Mucosa of stomach (tissue), 1 donor: ENCODE measurements at regions not wholly inside any gene's neighbourhood (a gene's known extent, or its start where the extent isn't known, plus 50 kb on each side); places are given as distances from the start of the nearest gene placed in this dataset.
"Not testable (repeated sequence)": the region's sequence is repeated elsewhere in the genome, so short reads cannot be mapped to it uniquely, and the experiment has no call there.

Experiments
- H3K27me3 ChIP-seq: one replicate; pipeline ENCODE4 v1.7.0; 2013; ENCODE audit warnings: mild to moderate bottlenecking, low read length; ENCODE audit not compliant: control insufficient read depth, insufficient read depth
- H3K36me3 ChIP-seq: one replicate; pipeline ENCODE4 v1.7.0; 2013; ENCODE audit warnings: low read length; ENCODE audit not compliant: control insufficient read depth, insufficient read depth
- H3K4me1 ChIP-seq: one replicate; pipeline ENCODE4 v1.7.0; 2013; ENCODE audit warnings: mild to moderate bottlenecking, low read length; ENCODE audit not compliant: control insufficient read depth, insufficient read depth
- H3K4me3 ChIP-seq: one replicate; pipeline ENCODE4 v1.7.0; 2013; ENCODE audit warnings: low read length
- H3K9ac ChIP-seq: one replicate; pipeline ENCODE4 v1.7.0; 2013; ENCODE audit warnings: mild to moderate bottlenecking, low read length, moderate library complexity
- H3K9me3 ChIP-seq: one replicate; pipeline ENCODE4 v1.7.0; 2013; ENCODE audit warnings: mild to moderate bottlenecking, low read length, moderate library complexity; ENCODE audit not compliant: control insufficient read depth
- donor health status: Pancreatic carcinoma.

GRCh38 chr21:27536319-27536718 lies 569.4 kb upstream of the ADAMTS5 start:
- no peak overlapping the region for H3K9ac ChIP-seq
- H3K36me3 ChIP-seq = no peaks in the 10 kb centered on the region
- no peaks in the 10 kb centered on the region for H3K27me3 ChIP-seq
- H3K4me1 ChIP-seq = no peaks in the 10 kb centered on the region
- H3K9me3 ChIP-seq = no peaks in the 10 kb centered on the region
- no peak overlapping the region for H3K4me3 ChIP-seq

GRCh38 chr21:27535188-27535587 lies 568.3 kb upstream of the ADAMTS5 start:
- Histone ChIP-seq H3K27me3 (no peaks in the 10 kb centered on the region), H3K9ac (no peak overlapping the region), H3K4me1 (no peaks in the 10 kb centered on the region), H3K4me3 (no peak overlapping the region), H3K36me3 (no peaks in the 10 kb centered on the region), H3K9me3 (no peaks in the 10 kb centered on the region)

- Histone ChIP-seq H3K4me1 (no peaks in the 10 kb centered on the region), H3K9ac (no peak overlapping the region), H3K36me3 (no peaks in the 10 kb centered on the region), H3K27me3 (no peaks in the 10 kb centered on the region), H3K9me3 (no peaks in the 10 kb centered on the region), H3K4me3 (no peak overlapping the region)
Observed at GRCh38 chr21:27534206-27534605, 567.3 kb upstream of the ADAMTS5 start.

GRCh38 chr21:27532076-27532475 lies 565.2 kb upstream of the ADAMTS5 start:
- H3K4me1 ChIP-seq = no peaks in the 10 kb centered on the region
- H3K36me3 ChIP-seq = no peaks in the 10 kb centered on the region
- no peaks in the 10 kb centered on the region for H3K9me3 ChIP-seq
- no peaks in the 10 kb centered on the region for H3K27me3 ChIP-seq
- no peak overlapping the region for H3K9ac ChIP-seq
- no peak overlapping the region for H3K4me3 ChIP-seq

GRCh38 chr21:27528697-27529096 lies 561.8 kb upstream of the ADAMTS5 start:
- no peaks in the 10 kb centered on the region for H3K9me3 ChIP-seq
- no peak overlapping the region for H3K4me3 ChIP-seq
- no peaks in the 10 kb centered on the region for H3K27me3 ChIP-seq
- H3K4me1 ChIP-seq = no peaks in the 10 kb centered on the region
- no peaks in the 10 kb centered on the region for H3K36me3 ChIP-seq
- H3K9ac ChIP-seq = no peak overlapping the region

GRCh38 chr21:27526451-27526850 lies 559.6 kb upstream of the ADAMTS5 start:
- Histone ChIP-seq H3K36me3 (no peaks in the 10 kb centered on the region), H3K9ac (no peak overlapping the region), H3K9me3 (no peaks in the 10 kb centered on the region), H3K4me3 (no peak overlapping the region), H3K4me1 (no peaks in the 10 kb centered on the region), H3K27me3 (no peaks in the 10 kb centered on the region)

- H3K4me3 ChIP-seq = no peak overlapping the region
- H3K4me1 ChIP-seq = no peaks in the 10 kb centered on the region
- H3K9me3 ChIP-seq = no peaks in the 10 kb centered on the region
- H3K9ac ChIP-seq = no peak overlapping the region
- H3K36me3 ChIP-seq = no peaks in the 10 kb centered on the region
- no peaks in the 10 kb centered on the region for H3K27me3 ChIP-seq
Observed at GRCh38 chr21:27525780-27526179, 558.9 kb upstream of the ADAMTS5 start.

GRCh38 chr21:27519361-27519760 lies 552.5 kb upstream of the ADAMTS5 start:
- Histone ChIP-seq H3K36me3 (no peaks in the 10 kb centered on the region), H3K9me3 (no peaks in the 10 kb centered on the region), H3K4me3 (no peak overlapping the region), H3K9ac (no peak overlapping the region), H3K4me1 (no peaks in the 10 kb centered on the region), H3K27me3 (no peaks in the 10 kb centered on the region)

- H3K27me3 ChIP-seq, H3K9me3 ChIP-seq, H3K4me3 ChIP-seq, H3K4me1 ChIP-seq, H3K36me3 ChIP-seq, H3K9ac ChIP-seq: not testable (repeated sequence)
Observed at GRCh38 chr21:27517177-27517576, 550.3 kb upstream of the ADAMTS5 start.

- no peaks in the 10 kb centered on the region for H3K9me3 ChIP-seq
- H3K4me3 ChIP-seq = no peak overlapping the region
- H3K9ac ChIP-seq = no peak overlapping the region
- H3K36me3 ChIP-seq = no peaks in the 10 kb centered on the region
- no peaks in the 10 kb centered on the region for H3K4me1 ChIP-seq
- no peaks in the 10 kb centered on the region for H3K27me3 ChIP-seq
Observed at GRCh38 chr21:27515676-27516075, 548.8 kb upstream of the ADAMTS5 start.

- Histone ChIP-seq H3K4me3 (no peak overlapping the region), H3K4me1 (no peaks in the 10 kb centered on the region), H3K27me3 (no peaks in the 10 kb centered on the region), H3K9me3 (no peaks in the 10 kb centered on the region), H3K9ac (no peak overlapping the region), H3K36me3 (no peaks in the 10 kb centered on the region)
Observed at GRCh38 chr21:27513825-27514224, 546.9 kb upstream of the ADAMTS5 start.

GRCh38 chr21:27513016-27513415 lies 546.1 kb upstream of the ADAMTS5 start:
- no peaks in the 10 kb centered on the region for H3K9me3 ChIP-seq
- H3K4me3 ChIP-seq = no peak overlapping the region
- no peaks in the 10 kb centered on the region for H3K36me3 ChIP-seq
- no peak overlapping the region for H3K9ac ChIP-seq
- H3K4me1 ChIP-seq = no peaks in the 10 kb centered on the region
- H3K27me3 ChIP-seq = no peaks in the 10 kb centered on the region

GRCh38 chr21:27511233-27511632 lies 544.3 kb upstream of the ADAMTS5 start:
- no peaks in the 10 kb centered on the region for H3K36me3 ChIP-seq
- H3K9me3 ChIP-seq = no peaks in the 10 kb centered on the region
- no peak overlapping the region for H3K9ac ChIP-seq

More at GRCh38 chr21:27511233-27511632, 544.3 kb upstream of the ADAMTS5 start:
- H3K4me3 ChIP-seq = no peak overlapping the region
- no peaks in the 10 kb centered on the region for H3K4me1 ChIP-seq
- H3K27me3 ChIP-seq = no peaks in the 10 kb centered on the region
